Keratinocyte (primary cell): ENCODE measurements at regions not wholly inside any gene's neighbourhood (a gene's known extent, or its start where the extent isn't known, plus 50 kb on each side); places are given as distances from the start of the nearest gene placed in this dataset.

Experiments used
- DNase-seq: peaks from one replicate; pipeline ENCODE4 v3.0.0-alpha.2; 2011; ENCODE audit warnings: low read depth, missing footprints, low spot score
- FAIRE-seq: peaks from 2 replicates; lab custom pipeline; 2011; peaks lifted over from hg19 to GRCh38; lab: Jason Lieb, UNC
- H2AFZ ChIP-seq: 2 replicates; pipeline ENCODE4 v1.6.0; 2012; ENCODE audit warnings: low read length, control low read depth, inconsistent platforms; ENCODE audit not compliant: control insufficient read depth
- H3K27ac ChIP-seq: 2 replicates; pipeline ENCODE4 v1.5.1; 2011; ENCODE audit warnings: low read length; ENCODE audit not compliant: control insufficient read depth, insufficient read depth
- H3K27me3 ChIP-seq: 3 replicates; pipeline ENCODE4 v1.6.0; 2011; ENCODE audit warnings: low read length; ENCODE audit not compliant: control insufficient read depth, insufficient read depth; ENCODE audit errors: extremely low read depth
- H3K36me3 ChIP-seq, 2 experiments: 2 replicates in 1 of 2; 3 replicates in 1 of 2; pipeline ENCODE4 v1.5.1; 2011; ENCODE audit warnings: low read length in 2 of 2, mild to moderate bottlenecking in 1 of 2; ENCODE audit not compliant: control insufficient read depth in 2 of 2, insufficient read depth in 2 of 2; ENCODE audit errors: extremely low read depth in 1 of 2
- H3K4me1 ChIP-seq: 3 replicates; pipeline ENCODE4 v1.5.1; 2011; ENCODE audit warnings: low read length; ENCODE audit not compliant: control insufficient read depth, insufficient read depth; ENCODE audit errors: extremely low read depth
- H3K4me2 ChIP-seq: 3 replicates; pipeline ENCODE4 v1.6.0; 2011; ENCODE audit warnings: low read depth, low read length; ENCODE audit not compliant: control insufficient read depth, insufficient read depth; ENCODE audit errors: extremely low read depth
- H3K4me3 ChIP-seq, 3 experiments: fragments of 200-600 bp in 1 of 3; sonication (generic) in 1 of 3; 2 replicates in 2 of 3; 3 replicates in 1 of 3; pipeline ENCODE4 v1.5.1; 2011 to 2016; ENCODE audit warnings: low read length in 3 of 3, mild to moderate bottlenecking in 3 of 3, control low read depth in 2 of 3, inconsistent platforms in 1 of 3, low read depth in 1 of 3, mixed read lengths in 1 of 3, mixed run types in 1 of 3, moderate library complexity in 1 of 3; ENCODE audit not compliant: control insufficient read depth in 2 of 3, insufficient read depth in 2 of 3; ENCODE audit errors: extremely low read depth in 1 of 3
- H3K79me2 ChIP-seq: 2 replicates; pipeline ENCODE4 v1.6.0; 2012; ENCODE audit warnings: low read length; ENCODE audit not compliant: control insufficient read depth, insufficient read depth
- H3K9ac ChIP-seq: 3 replicates; pipeline ENCODE4 v1.6.0; 2011; ENCODE audit warnings: low read length; ENCODE audit not compliant: control insufficient read depth, insufficient read depth; ENCODE audit errors: extremely low read depth
- H3K9me1 ChIP-seq: 3 replicates; pipeline ENCODE4 v1.6.0; 2011; ENCODE audit warnings: low read length; ENCODE audit not compliant: control insufficient read depth, insufficient read depth; ENCODE audit errors: extremely low read depth
- H3K9me3 ChIP-seq: 2 replicates; pipeline ENCODE4 v1.5.1; 2012; ENCODE audit warnings: low read depth, low read length; ENCODE audit not compliant: control insufficient read depth
- H4K20me1 ChIP-seq: 3 replicates; pipeline ENCODE4 v1.6.0; 2011; ENCODE audit warnings: low read length; ENCODE audit not compliant: control insufficient read depth, insufficient read depth; ENCODE audit errors: extremely low read depth
- EZH2 ChIP-seq: IDR thresholded peaks from one replicate; pipeline ENCODE4 v1.6.1; 2012; ENCODE audit warnings: inconsistent platforms, mild to moderate bottlenecking, low read length, moderate library complexity
- dilution Hi-C: fragments of 300-500 bp; cut with MboI; formaldehyde crosslinking; loops from one replicate; pipeline ENCODE4 v1.7.0; 2020; ENCODE audit warnings: low sequenced_read_pairs; ENCODE audit not compliant: extremely low pct_ligation_motif_present
- TF ChIP-seq, protein P1 (sequence below), 3 experiments: IDR thresholded peaks in 1 of 3; conservative IDR thresholded peaks in 1 of 3; optimal IDR thresholded peaks in 1 of 3; 2 replicates in 2 of 3; 3 replicates in 1 of 3; pipeline versions ENCODE3 to v1.5.1; 2011; ENCODE audit warnings: low read length in 3 of 3, mild to moderate bottlenecking in 3 of 3, moderate library complexity in 2 of 3, control low read depth in 1 of 3, inconsistent platforms in 1 of 3; ENCODE audit not compliant: insufficient read depth in 2 of 3; ENCODE audit errors: extremely low read depth in 1 of 3

DNA sequence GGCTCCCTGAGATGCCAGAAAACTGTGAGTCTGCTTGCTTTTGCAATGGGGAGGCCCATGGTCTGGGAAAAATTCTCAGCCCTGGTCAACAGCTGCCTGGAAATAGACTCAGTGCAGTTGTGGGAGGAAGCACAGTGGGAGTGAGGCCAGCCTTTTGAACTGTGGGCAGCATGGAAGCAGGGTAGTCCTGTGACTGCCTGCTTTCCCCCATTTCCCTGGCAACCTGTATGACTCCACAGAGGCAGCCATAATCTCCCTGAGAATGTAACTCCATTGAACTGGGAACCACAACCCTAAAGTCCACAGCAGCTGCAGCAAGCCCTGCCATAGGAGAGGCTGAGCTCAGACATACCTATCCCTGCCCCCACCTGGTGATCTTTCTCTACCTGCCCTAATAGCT lies 494.6 kb upstream of the FAT3 start:
- Histone ChIP-seq H3K27me3 (no peaks in the 10 kb centered on the region), H4K20me1 (no peaks in the 10 kb centered on the region), H3K4me2 (no peak overlapping the region), H3K9ac (no peak overlapping the region), H3K36me3 (no peaks in the 10 kb centered on the region), H3K4me1 (no peaks in the 10 kb centered on the region), H3K27ac (no peak overlapping the region), H2AFZ (no peak overlapping the region), H3K79me2 (no peaks in the 10 kb centered on the region), H3K9me1 (no peaks in the 10 kb centered on the region), H3K9me3 (no peaks in the 10 kb centered on the region), H3K4me3 (no peak overlapping the region)
- dilution Hi-C loops, result no loop called here
- TF ChIP-seq EZH2, result no peak
- TF ChIP-seq, protein P1, sequence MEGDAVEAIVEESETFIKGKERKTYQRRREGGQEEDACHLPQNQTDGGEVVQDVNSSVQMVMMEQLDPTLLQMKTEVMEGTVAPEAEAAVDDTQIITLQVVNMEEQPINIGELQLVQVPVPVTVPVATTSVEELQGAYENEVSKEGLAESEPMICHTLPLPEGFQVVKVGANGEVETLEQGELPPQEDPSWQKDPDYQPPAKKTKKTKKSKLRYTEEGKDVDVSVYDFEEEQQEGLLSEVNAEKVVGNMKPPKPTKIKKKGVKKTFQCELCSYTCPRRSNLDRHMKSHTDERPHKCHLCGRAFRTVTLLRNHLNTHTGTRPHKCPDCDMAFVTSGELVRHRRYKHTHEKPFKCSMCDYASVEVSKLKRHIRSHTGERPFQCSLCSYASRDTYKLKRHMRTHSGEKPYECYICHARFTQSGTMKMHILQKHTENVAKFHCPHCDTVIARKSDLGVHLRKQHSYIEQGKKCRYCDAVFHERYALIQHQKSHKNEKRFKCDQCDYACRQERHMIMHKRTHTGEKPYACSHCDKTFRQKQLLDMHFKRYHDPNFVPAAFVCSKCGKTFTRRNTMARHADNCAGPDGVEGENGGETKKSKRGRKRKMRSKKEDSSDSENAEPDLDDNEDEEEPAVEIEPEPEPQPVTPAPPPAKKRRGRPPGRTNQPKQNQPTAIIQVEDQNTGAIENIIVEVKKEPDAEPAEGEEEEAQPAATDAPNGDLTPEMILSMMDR (optimal IDR thresholded peaks at IDR 0.05 in 1 of 3, IDR thresholded peaks at IDR 0.05 in 1 of 3, conservative IDR thresholded peaks at IDR 0.05 in 1 of 3; ENCODE audit: extremely low read depth in 1 of 3, insufficient read depth in 2 of 3, low read length in 3 of 3), result no peak
- FAIRE-seq, result no peak
- DNase-seq, result no peak

DNA sequence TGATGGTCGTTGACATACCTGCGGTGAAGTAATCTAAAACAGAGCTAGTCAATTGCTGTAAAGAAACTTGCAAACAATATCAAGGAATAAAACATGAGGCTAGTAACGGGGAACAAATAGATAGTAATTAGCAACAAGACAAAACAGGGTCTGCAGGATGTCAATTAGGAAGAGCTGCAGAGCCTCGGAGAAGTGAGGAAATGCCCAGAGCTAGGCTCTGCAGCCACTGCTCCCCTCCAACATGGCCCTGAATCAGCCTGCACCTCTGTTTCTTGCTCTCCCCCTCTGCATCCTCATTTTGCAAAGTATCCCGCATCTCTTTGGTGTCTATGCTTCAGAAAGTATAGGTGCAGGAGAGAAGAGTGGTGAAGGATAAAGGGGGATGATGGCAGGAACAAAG lies 507.4 kb upstream of the FAT3 start:
- Histone ChIP-seq H3K79me2 (no peaks in the 10 kb centered on the region), H4K20me1 (no peaks in the 10 kb centered on the region), H3K4me3 (no peak overlapping the region), H3K27ac (no peak overlapping the region), H3K9me1 (no peaks in the 10 kb centered on the region), H3K27me3 (no peaks in the 10 kb centered on the region), H3K36me3 (no peaks in the 10 kb centered on the region), H3K9ac (no peak overlapping the region), H3K4me2 (no peak overlapping the region), H2AFZ (no peak overlapping the region), H3K9me3 (no peaks in the 10 kb centered on the region), H3K4me1 (no peaks in the 10 kb centered on the region)
- DNase-seq (no peak), FAIRE-seq (no peak)
- dilution Hi-C loops, result no loop called here
- TF ChIP-seq EZH2, result no peak
- TF ChIP-seq, protein P1 (optimal IDR thresholded peaks at IDR 0.05 in 1 of 3, IDR thresholded peaks at IDR 0.05 in 1 of 3, conservative IDR thresholded peaks at IDR 0.05 in 1 of 3; ENCODE audit: extremely low read depth in 1 of 3, insufficient read depth in 2 of 3, low read length in 3 of 3), result no peak
